Activated CD4-positive, alpha-beta T cell treated with anti-CD3 and anti-CD28 coated beads, Interleukin-2, amount 50 U/mL, for 24 hours (primary cell): ENCODE measurements at regions not wholly inside any gene's neighbourhood (a gene's known extent, or its start where the extent isn't known, plus 50 kb on each side); places are given as distances from the start of the nearest gene placed in this dataset.
"Not testable (repeated sequence)": the region's sequence is repeated elsewhere in the genome, so short reads cannot be mapped to it uniquely, and the experiment has no call there.

Experiments used
- DNase-seq, 2 donors: peaks; one replicate each; pipeline ENCODE4 v3.0.0-alpha.2; 2020; ENCODE audit warnings: low read depth in 1 of 2, low spot score in 1 of 2

DNA sequence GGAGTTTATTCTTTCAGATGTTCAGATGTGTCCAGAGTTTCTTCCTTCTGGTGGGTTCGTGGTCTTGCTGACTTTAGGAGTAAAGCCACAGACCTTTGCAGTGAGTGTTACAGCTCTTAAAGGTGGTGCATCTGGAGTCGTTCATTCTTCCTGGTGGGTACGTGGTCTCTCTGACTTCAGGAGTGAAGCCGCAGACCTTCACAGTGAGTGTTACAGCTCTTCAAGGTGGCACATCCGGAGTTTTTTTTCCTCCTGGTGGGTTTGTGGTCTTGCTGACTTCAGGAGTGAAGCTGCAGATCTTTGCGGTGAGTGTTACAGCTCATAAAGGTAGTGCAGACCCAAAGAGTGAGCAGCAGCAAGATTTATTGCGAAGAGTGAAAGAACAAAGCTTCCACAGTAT is 1263.2 kb downstream of the REEP3 start:
- DNase-seq = not testable (repeated sequence)

DNA sequence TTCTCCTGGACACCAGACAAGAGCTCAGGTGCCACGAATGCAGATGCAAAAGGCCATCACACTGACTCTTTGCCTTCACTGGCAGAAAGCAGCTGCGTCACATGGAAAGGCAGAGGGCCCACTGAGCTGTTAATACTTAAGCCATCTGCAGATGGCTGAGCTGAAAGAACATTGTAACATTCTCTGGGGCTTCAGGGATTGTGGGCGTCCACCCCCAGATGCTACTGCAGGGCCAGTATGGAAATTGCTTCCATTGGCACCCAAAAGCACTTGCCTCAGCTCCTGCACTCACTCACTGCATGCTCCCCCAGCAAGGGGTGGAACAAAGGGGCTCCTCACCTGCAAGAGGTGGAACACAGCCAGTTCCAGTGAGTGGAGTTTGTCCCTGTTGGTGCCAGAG is 1264.6 kb downstream of the REEP3 start:
- DNase-seq = no peak

DNA sequence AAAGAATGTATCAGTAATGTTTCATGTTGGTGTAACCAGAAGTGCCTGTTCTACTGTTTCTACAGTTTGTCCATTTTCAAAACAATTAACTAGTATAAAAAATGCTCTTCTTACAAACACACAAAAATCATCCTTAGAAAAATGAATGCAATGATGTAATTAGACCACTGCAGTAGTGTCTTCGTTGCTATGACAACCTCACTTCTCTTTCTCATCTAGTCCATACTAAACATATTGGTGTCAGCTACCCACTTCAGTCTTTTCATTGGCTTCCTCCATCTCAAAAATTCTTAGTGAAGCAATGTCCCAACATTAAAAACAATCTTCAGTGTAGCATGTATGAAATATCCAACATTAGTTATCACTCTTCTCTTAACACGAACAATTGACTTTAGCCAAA is 1265.8 kb downstream of the REEP3 start:
- no peak for DNase-seq

DNA sequence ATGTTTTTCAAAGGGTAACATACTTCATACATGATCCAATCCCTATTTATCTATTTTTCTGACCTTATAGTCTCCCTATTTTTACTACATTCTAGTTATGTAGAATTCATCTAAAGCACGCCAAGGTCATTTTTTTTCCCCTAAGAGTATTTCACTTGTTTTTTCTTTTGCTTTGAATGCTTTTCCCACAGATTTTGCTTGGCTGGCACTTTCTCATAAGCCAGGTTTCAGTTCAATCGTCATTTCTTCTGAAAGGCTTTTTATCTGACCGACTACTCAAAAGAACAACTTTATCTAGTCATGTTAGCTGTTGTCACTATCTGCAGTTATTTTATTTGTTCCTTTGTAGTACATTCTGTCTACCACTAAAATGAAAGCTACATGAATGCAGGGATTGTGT is 1274.6 kb downstream of the REEP3 start:
- no peak for DNase-seq

DNA sequence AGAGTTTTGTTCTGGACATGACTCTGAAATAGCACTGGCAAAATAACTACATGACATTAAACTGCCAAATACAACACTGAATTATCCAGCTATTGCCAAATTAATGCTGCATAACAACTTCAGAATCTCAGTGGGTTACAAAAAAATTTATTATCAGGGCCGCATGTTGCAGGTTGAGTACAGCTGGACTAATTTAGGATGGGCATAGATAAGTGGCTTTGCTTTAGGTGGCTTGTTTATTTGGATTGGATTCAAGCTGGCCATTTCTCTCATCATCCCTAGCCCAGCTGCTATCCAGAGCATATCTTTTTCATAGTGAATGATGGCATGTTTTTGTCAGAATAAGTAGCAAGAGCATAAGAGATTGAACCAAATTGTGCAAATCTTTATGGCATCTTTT is 1277.1 kb downstream of the REEP3 start:
- no peak for DNase-seq

DNA sequence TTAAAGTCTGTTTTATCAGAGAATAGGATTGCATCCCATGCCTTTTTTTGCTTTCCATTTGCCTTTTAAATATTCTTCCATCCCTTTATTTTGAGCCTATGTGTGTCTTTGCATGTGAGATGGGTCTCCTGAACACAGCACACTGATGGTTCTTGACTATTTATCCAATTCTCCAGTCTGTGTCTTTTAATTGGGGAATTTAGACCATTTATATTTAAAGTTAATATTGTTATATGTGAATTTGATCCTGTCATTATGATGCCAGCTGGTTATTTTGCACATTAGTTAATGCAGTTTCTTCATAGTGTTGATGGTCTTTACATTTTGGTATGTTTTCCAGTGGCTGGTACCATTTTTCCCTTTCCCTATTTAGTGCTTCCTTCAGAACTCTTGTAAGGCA is 1287.0 kb downstream of the REEP3 start:
- DNase-seq = not testable (repeated sequence)

DNA sequence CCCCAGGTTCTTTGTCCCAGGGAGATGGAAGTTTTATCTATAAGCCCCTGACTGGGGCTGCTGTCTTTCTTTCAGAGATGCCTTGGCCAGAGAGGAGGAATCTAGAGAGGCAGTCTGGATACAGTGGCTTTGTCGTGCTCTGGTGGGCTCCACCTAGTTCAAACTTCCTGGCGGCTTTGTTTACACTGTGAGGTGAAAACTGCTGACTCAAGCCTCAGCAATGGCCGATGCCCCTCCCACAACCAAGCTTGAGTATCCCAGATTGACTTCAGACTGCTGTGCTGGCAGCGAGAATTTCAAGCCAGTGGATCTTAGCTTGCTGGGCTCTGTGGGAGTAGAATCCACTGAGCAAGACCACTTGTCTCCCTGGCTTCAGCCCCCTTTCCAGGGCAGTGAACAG is 1288.8 kb downstream of the REEP3 start:
- not testable (repeated sequence) for DNase-seq

DNA sequence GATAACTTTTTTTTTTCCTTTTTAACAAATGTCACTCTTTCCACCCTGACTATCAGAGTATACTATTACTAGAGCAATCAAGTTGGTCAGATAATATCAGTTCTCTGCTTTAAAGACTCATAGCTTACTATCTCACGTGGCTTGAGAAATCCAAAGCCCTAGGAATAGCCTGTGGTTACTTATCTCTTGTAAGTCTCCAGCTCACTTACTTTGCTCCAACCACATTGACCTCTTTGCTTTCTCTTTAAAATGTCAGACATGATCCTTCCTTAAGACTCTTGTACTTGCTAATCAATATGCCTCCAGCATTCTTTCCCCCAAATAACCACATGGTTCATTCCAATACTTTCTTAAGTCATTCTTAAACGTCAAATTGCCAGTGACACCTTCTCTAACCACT is 1292.2 kb downstream of the REEP3 start:
- no peak for DNase-seq

DNA sequence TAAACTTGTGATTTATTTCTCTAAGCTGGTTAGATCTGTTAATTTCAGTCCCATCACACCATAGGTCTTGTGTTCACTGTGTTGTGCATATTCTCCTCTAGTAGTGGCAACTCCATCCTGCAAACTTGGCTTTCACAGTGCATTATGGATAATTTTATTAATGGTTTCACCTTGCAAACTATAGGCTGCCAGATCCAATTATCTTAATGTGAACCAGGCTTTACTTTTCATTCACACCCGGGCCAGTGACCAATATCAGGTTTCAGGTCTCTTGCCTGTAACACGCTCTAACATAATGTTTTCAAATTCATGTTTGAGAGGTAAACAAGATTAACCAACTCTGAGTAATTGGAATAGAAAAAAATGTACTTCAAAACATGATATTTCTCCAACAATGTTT is 1293.0 kb downstream of the REEP3 start:
- DNase-seq = no peak

DNA sequence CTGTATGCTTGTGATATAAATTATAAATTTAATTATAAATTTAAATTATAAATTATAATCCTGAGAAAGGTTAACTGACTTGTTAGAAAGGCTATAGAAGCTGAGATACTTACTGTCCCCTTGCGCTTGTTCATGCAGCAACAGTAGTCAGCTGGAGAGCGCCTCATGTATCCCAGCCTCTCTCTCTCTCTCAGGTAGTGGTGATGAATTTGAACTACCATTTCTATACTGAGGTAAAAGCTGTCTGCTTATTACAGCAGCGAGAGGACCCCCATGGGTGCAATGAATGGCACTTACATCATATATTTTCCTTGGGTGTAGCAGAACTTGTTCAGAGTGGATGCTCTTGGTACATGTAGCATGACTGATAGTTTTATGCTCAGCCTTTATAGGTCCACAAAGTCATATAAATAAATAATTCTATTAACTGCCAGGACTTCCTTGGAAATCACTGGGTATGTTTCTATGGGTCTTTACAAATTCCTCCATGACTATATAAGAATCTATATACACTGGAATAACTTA is 1308.7 kb downstream of the REEP3 start:
- DNase-seq = no peak

DNA sequence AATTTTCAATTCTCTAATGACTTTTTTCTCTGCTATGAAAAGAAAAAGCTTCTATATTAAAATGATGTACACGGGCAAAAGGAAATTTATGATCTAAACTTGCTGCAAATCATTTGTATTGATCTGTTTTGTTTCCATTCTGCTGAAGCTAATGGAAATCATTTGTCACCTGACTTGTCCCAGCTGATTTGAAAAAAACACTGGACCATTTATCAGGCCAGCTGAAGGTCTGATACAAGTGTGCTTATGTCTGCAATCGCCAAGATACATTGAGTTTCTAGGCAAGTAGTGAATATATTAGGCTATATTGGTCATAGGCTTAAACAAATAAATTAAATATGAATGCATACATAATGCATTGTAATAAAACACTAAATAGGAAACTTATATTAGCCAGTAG is 1309.7 kb downstream of the REEP3 start:
- DNase-seq = no peak

DNA sequence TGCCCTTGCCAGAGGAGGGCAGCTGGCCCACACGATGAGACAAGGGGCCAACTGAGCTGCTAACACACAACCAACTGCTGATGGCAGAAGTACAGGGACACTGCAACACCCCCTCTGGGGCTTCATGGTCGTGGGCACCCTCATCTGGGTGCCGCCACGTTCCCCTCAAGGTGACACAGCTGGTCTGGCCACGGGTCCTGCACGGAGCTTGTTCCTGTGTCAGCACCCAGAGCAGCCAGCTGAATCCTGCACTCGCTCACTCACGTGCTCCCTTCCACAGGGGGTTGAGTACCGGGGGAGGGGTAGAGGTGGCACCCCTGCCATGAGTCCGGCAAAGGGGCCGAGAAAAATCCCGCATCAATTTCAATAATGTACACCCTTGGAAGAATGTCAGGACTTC is 1319.1 kb downstream of the REEP3 start:
- no peak for DNase-seq

DNA sequence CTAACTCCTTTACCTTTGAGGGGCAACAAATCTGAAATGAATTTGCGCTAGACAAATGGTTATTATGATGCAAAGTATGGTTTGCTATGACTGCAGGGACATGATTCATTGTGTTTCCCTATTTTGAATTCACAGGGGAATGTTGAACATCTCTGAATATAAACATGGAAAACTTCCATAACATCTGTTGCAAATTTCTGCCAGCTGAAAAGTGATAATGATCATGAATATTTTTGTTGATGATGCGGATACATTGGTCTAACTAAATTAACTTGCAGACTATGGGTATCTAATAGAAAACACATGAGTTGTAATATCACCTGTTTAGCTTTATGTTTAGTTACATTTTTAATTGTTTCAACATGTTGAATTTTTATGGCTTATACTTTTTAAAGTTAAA is 1325.5 kb downstream of the REEP3 start:
- DNase-seq = no peak

DNA sequence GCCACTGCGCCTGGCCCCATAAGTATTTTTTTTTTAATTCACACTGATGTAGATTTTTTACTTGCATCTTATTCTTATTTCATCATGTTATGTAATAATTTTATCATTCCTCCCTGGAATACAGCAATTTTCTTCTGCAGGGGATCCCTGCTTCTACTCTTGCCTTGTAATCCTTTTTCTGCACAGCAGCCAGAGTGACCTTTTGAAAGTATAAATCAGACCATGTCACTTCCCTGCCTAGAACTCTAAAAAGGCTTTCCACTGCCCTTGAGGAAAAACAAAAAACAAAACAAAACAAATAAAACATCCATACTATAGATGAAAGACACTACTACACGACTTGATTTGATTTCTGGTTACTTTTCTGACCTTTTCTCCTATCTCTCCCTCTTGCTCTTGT is 1334.7 kb downstream of the REEP3 start:
- DNase-seq = no peak

DNA sequence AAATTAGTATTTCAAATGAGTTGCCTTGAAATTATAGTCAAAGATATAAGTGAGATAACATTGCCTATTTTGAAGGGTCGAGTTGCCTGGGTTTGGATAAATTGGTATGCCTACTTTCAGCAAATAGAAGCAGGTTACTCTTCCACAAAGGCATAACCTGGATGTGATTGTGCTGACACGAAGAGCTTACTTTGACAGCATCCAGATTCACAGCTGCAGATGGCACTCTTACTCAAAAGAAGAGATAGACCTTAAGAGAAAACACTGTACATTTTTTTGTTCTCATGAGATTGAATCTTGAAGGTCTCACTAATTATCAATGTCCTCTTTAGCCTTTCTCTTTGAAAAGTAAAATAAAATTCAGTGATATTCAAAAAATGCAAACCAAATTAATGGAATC is 1338.7 kb downstream of the REEP3 start:
- no peak for DNase-seq

DNA sequence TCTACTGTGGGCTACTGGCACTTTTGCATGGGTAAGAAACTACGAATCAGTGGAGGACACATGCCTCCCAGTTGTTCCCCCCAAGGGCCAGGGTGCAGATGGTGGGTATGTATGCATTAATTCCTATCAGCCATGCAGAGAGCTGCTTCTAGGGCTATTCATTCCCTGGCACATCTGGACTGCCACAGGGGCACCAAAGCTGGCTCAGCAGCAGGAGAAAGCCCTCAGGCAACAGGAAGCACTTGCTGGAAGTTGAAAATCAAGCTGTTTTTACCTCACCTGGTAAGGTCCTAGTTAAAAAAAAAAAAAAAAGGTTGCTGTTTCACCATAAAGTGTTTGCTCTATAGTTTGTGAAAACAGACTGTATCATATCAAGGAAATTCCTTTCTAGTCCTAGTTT is 1342.6 kb downstream of the REEP3 start:
- no peak for DNase-seq

DNA sequence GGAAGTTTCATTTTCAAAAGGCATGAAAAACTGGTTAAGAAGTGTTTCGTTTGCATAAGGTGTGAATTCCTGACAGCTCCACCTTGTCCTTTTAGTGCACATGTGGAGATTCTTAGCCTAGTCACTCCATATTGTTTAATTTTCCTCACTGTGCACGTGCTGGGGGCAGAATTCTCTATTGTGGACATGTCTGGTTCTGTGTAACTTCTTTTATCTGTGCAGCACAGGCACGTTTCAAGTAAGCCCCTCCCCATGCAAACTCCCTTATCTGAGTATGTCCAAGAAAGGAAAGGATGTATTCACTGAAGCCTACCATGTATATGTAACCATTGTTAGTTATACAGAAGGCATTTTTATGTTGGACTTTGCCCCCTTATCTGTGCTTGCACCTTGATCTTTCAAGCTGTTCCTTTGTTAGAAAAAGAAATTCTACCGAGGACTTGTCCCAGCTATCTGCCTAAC is 1346.3 kb downstream of the REEP3 start:
- no peak for DNase-seq

DNA sequence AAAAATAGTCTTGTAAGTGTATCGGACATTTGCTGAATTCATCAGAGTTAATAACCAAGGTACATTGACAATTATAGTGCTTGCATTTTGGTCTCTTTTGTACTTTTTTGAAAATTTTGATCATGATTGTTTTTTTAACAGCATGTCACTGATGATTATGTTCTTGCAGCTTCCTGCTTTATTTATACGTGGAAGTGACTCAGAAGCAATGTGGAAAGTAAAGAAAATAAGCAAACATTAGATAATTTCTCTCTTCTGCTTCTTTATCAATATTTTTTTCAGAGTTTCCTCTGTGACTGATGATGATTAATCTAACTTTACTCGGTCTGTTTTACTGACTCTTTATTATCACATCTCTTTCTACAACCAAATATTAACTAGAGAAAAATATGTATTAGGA is 1351.9 kb downstream of the REEP3 start:
- DNase-seq = no peak

DNA sequence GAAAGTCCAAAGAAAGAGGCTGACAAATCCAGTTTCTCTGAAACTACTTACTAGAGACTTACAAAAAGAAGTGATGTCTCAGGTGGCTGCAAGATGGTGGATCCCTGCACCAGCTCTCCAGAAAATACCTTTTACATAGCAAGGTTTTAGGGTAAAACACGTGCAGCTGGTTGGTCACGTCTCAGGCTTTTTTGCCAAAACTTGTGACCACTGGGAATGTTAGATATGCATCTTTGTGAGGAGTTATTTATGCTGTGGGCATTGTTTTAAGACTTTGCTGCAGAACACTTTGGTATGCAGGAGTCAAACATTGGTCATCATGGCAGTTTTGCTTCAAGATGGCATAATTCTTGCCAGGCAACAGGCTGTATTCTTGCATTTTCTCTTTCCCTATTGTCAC is 1352.8 kb downstream of the REEP3 start:
- DNase-seq = no peak

DNA sequence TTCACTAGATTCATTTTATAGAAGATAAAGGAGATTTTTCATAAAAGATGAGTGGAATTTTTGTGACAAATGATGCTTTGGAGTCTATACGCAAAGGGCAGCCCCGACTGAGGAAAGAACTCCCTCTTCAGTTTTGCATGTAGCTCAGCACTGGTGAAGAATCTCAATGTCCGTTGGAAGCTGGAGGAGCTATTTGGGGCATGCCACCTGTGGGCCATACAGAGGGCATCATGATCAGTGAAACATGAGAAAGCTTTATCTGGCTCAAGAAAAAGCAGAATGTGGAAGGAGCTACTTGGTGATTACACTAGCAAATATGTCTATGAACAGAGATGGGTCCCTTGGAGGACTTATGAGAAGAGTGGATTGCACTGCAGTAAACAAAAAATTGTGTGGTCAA is 1359.3 kb downstream of the REEP3 start:
- no peak for DNase-seq

DNA sequence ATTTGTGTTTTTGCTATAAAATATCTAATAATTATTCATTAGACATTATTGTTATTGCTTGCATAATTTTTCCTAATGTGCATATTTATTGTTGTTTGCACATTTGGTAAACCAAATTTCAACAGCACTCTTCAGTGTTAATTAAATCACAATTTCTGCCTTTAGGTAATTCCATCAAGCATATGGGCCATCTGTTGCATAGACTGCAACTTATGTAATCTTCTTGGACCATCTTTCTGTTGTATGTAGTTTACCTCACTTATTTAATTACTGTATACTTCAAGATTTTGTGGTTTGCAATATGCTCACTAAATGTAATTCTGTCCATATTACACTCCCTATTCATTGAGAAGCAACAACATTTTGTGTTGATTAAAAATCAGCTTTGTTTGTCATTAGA is 1360.1 kb downstream of the REEP3 start:
- DNase-seq = no peak

DNA sequence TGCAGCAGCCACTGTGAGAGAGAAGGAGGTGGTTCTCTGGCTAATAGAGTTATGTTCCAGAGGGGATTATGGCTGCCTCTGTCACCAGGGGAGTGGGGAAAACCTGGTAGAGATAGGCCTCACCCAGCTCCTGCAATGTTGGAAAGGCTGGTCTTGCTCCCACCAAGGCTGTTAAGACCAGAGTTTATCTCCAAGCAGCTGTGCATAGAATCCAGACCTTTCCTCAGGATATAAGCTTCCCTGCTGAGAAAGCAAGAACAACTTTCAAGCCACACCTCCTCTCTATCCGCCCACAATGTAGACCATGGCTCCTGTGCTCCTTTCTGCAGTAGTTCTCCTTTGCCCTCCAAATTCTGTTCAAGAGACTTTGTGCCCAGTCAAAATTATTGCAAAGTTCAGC is 1375.4 kb downstream of the REEP3 start:
- no peak for DNase-seq

DNA sequence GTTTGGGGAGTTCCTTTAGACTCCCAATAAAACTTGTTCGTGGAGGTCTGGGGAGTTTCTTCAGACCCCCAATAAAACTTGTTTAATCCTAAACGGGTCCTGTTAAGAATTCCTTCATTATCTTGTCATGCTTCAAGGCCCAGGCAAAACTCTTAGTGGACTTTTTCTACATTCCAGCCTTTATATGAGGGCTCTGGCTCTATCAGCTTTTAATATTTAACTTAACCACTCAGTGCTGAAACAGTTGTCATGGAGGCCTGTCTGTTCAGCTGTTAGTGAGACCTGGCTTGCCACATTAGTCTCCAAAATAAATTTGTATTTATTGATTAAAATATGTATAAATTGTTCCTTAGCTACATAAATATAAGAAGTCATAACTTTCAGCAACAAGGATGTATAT is 1385.1 kb downstream of the REEP3 start:
- DNase-seq = not testable (repeated sequence)

DNA sequence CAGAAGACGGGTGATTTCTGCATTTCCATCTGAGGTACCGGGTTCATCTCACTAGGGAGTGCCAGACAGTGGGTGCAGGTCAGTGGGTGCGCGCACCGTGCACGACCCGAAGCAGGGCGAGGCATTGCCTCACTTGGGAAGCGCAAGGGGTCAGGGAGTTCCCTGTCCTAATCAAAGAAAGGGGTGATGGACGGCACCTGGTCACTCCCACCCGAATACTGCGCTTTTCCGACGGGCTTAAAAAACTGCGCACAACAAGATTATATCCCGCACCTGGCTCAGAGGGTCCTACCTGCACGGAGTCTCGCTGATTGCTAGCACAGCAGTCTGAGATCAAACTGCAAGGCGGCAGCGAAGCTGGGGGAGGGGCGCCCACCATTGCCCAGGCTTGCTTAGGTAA is 1403.1 kb downstream of the REEP3 start:
- not testable (repeated sequence) for DNase-seq
